CD8-positive, alpha-beta memory T cell (primary cell): ENCODE measurements at regions not wholly inside any gene's neighbourhood (a gene's known extent, or its start where the extent isn't known, plus 50 kb on each side); places are given as distances from the start of the nearest gene placed in this dataset.

ENCODE experiments used
- CTCF ChIA-PET: fragments of 350-600 bp; sonication (Branson Sonifier 250); formaldehyde crosslinking; loops from one replicate; lab custom pipeline; 2021; ENCODE audit warnings: antibody characterized with exemption; lab: Charles Lee
- POLR2A ChIA-PET: fragments of 350-600 bp; sonication (Branson Sonifier 250); formaldehyde crosslinking; loops from one replicate; lab custom pipeline; 2021; ENCODE audit warnings: antibody characterized with exemption; lab: Charles Lee
- DNase-seq, 5 donors: peaks; one replicate each; pipeline versions ENCODE4 v3.0.0 to v3.0.0-alpha.2; 2020 to 2022; ENCODE audit warnings: mixed read lengths in 1 of 5
- H3K27ac ChIP-seq: one replicate; pipeline ENCODE4 v1.7.0; 2013; ENCODE audit warnings: low read depth, mild to moderate bottlenecking, low read length, moderate library complexity
- H3K27me3 ChIP-seq: 2 replicates; pipeline ENCODE4 v1.7.0; 2013; ENCODE audit warnings: low read length, mild to moderate bottlenecking; ENCODE audit not compliant: insufficient read depth, poor library complexity, severe bottlenecking
- H3K36me3 ChIP-seq: 2 replicates; pipeline ENCODE4 v1.7.0; 2013; ENCODE audit warnings: mild to moderate bottlenecking, low read length, moderate library complexity; ENCODE audit not compliant: insufficient read depth
- H3K4me1 ChIP-seq: 2 replicates; pipeline ENCODE4 v1.7.0; 2013; ENCODE audit warnings: mild to moderate bottlenecking, low read length, moderate library complexity; ENCODE audit not compliant: insufficient read depth
- H3K4me3 ChIP-seq: 2 replicates; pipeline ENCODE4 v1.7.0; 2013; ENCODE audit warnings: mild to moderate bottlenecking, low read length
- H3K9me3 ChIP-seq: 2 replicates; pipeline ENCODE4 v1.7.0; 2013; ENCODE audit warnings: mild to moderate bottlenecking, low read length
- H3K27ac Mint-ChIP-seq, 8 donors: one replicate each; pipeline ENCODE4 v1.8.0; 2020 to 2021; ENCODE audit warnings: mixed read lengths in 8 of 8, mild to moderate bottlenecking in 6 of 8, inconsistent platforms in 3 of 8, moderate library complexity in 3 of 8
- H3K27me3 Mint-ChIP-seq, 2 donors: one replicate each; pipeline ENCODE4 v1.8.0; 2020 to 2021; ENCODE audit warnings: mixed read lengths in 2 of 2, mild to moderate bottlenecking in 1 of 2, moderate library complexity in 1 of 2
- H3K36me3 Mint-ChIP-seq, 3 donors: one replicate each; pipeline ENCODE4 v1.8.0; 2020 to 2021; ENCODE audit warnings: mixed read lengths in 3 of 3, inconsistent platforms in 1 of 3, mild to moderate bottlenecking in 1 of 3
- H3K4me1 Mint-ChIP-seq, 3 donors: one replicate each; pipeline ENCODE4 v1.8.0; 2020 to 2021; ENCODE audit warnings: mixed read lengths in 3 of 3, inconsistent platforms in 1 of 3, mild to moderate bottlenecking in 1 of 3
- H3K4me3 Mint-ChIP-seq, 7 donors: one replicate each; pipeline ENCODE4 v1.8.0; 2020 to 2021; ENCODE audit warnings: mixed read lengths in 7 of 7, mild to moderate bottlenecking in 6 of 7, moderate library complexity in 4 of 7, inconsistent platforms in 2 of 7
- H3K9me3 Mint-ChIP-seq, 5 donors: one replicate each; pipeline ENCODE4 v1.8.0; 2020 to 2022; ENCODE audit warnings: mixed read lengths in 5 of 5, mild to moderate bottlenecking in 3 of 5, moderate library complexity in 2 of 5, inconsistent platforms in 1 of 5

GRCh38 chr11:43010042-43010441 lies 301.8 kb upstream of the API5 start:
- no peaks in the 10 kb centered on the region for H3K9me3 ChIP-seq
- no peaks in the 10 kb centered on the region for H3K36me3 ChIP-seq
- DNase-seq, result no peak
- ChIA-PET POLR2A (no interaction called here), CTCF (no interaction called here)
- H3K36me3 Mint-ChIP-seq, result no peaks in the 10 kb centered on the region
- no peak overlapping the region for H3K4me3 ChIP-seq
- peaks cover 0 to 3% (median 2%) of the 10 kb centered on the region in 5 donors for H3K9me3 Mint-ChIP-seq
- no peaks in the 10 kb centered on the region for H3K4me1 ChIP-seq
- no peaks in the 10 kb centered on the region for H3K4me1 Mint-ChIP-seq
- H3K27me3 Mint-ChIP-seq, result no peaks in the 10 kb centered on the region
- no peak overlapping the region for H3K4me3 Mint-ChIP-seq
- no peaks in the 10 kb centered on the region for H3K27me3 ChIP-seq
- no peak overlapping the region for H3K27ac Mint-ChIP-seq
- no peak overlapping the region for H3K27ac ChIP-seq

GRCh38 chr11:43012606-43013005 lies 299.2 kb upstream of the API5 start:
- Histone ChIP-seq H3K27me3 (no peaks in the 10 kb centered on the region), H3K36me3 (no peaks in the 10 kb centered on the region), H3K9me3 (no peaks in the 10 kb centered on the region), H3K4me1 (no peaks in the 10 kb centered on the region), H3K27ac (no peak overlapping the region), H3K4me3 (no peak overlapping the region)
- H3K9me3 Mint-ChIP-seq, result peaks cover 0 to 3% (median 0%) of the 10 kb centered on the region in 5 donors
- H3K27me3 Mint-ChIP-seq, result no peaks in the 10 kb centered on the region
- no peaks in the 10 kb centered on the region for H3K4me1 Mint-ChIP-seq
- H3K27ac Mint-ChIP-seq, result no peak overlapping the region
- POLR2A ChIA-PET, result no interaction called here
- no peak for DNase-seq
- H3K36me3 Mint-ChIP-seq, result no peaks in the 10 kb centered on the region
- CTCF ChIA-PET, result no interaction called here
- no peak overlapping the region for H3K4me3 Mint-ChIP-seq

- no peaks in the 10 kb centered on the region for H3K9me3 ChIP-seq
- Mint-ChIP-seq H3K36me3 (no peaks in the 10 kb centered on the region), H3K9me3 (peaks cover 0 to 6% (median 0%) of the 10 kb centered on the region in 5 donors), H3K27ac (no peak overlapping the region), H3K27me3 (no peaks in the 10 kb centered on the region), H3K4me3 (no peak overlapping the region), H3K4me1 (no peaks in the 10 kb centered on the region)
- H3K4me3 ChIP-seq, result no peak overlapping the region
- ChIA-PET POLR2A (no interaction called here), CTCF (no interaction called here)
- no peaks in the 10 kb centered on the region for H3K4me1 ChIP-seq
- no peak overlapping the region for H3K27ac ChIP-seq
- no peaks in the 10 kb centered on the region for H3K27me3 ChIP-seq
- no peaks in the 10 kb centered on the region for H3K36me3 ChIP-seq
- no peak for DNase-seq
Observed at GRCh38 chr11:43021466-43021865, 290.3 kb upstream of the API5 start.

- Mint-ChIP-seq H3K27me3 (no peaks in the 10 kb centered on the region), H3K4me3 (no peak overlapping the region)
Observed at GRCh38 chr11:43034341-43034740, 277.5 kb upstream of the API5 start.

GRCh38 chr11:43035086-43035485 lies 276.7 kb upstream of the API5 start:
- no peaks in the 10 kb centered on the region for H3K27me3 Mint-ChIP-seq
- no peaks in the 10 kb centered on the region for H3K27me3 ChIP-seq
- no peak overlapping the region for H3K4me3 ChIP-seq
- ChIA-PET POLR2A (no interaction called here), CTCF (no interaction called here)
- H3K27ac ChIP-seq, result no peak overlapping the region
- H3K9me3 ChIP-seq, result no peaks in the 10 kb centered on the region
- no peaks in the 10 kb centered on the region for H3K36me3 ChIP-seq
- H3K27ac Mint-ChIP-seq, result no peak overlapping the region
- DNase-seq, result no peak
- no peaks in the 10 kb centered on the region for H3K4me1 ChIP-seq
- H3K36me3 Mint-ChIP-seq, result no peaks in the 10 kb centered on the region
- H3K4me1 Mint-ChIP-seq, result no peaks in the 10 kb centered on the region
- H3K4me3 Mint-ChIP-seq, result no peak overlapping the region
- H3K9me3 Mint-ChIP-seq, result peaks cover 0 to 4% (median 0%) of the 10 kb centered on the region in 5 donors

More at GRCh38 chr11:43034341-43034740, 277.5 kb upstream of the API5 start:
- H3K4me3 ChIP-seq, result no peak overlapping the region
- Mint-ChIP-seq H3K4me1 (no peaks in the 10 kb centered on the region), H3K9me3 (peaks cover 0 to 1% (median 0%) of the 10 kb centered on the region in 5 donors), H3K36me3 (no peaks in the 10 kb centered on the region), H3K27ac (no peak overlapping the region)
- CTCF ChIA-PET, result no interaction called here
- no peaks in the 10 kb centered on the region for H3K9me3 ChIP-seq
- H3K4me1 ChIP-seq, result no peaks in the 10 kb centered on the region
- POLR2A ChIA-PET, result no interaction called here
- H3K27ac ChIP-seq, result no peak overlapping the region
- no peaks in the 10 kb centered on the region for H3K36me3 ChIP-seq
- H3K27me3 ChIP-seq, result no peaks in the 10 kb centered on the region
- no peak for DNase-seq

GRCh38 chr11:43053638-43054412 lies 258.0 kb upstream of the API5 start:
- ChIA-PET CTCF (no interaction called here), POLR2A (no interaction called here)
- no peaks in the 10 kb centered on the region for H3K36me3 Mint-ChIP-seq
- H3K4me1 Mint-ChIP-seq, result no peaks in the 10 kb centered on the region
- no peaks in the 10 kb centered on the region for H3K27me3 Mint-ChIP-seq
- Histone ChIP-seq H3K4me1 (no peaks in the 10 kb centered on the region), H3K27me3 (no peaks in the 10 kb centered on the region), H3K27ac (no peak overlapping the region), H3K4me3 (no peak overlapping the region), H3K9me3 (no peaks in the 10 kb centered on the region), H3K36me3 (no peaks in the 10 kb centered on the region)
- H3K27ac Mint-ChIP-seq, result no peak overlapping the region
- H3K9me3 Mint-ChIP-seq, result peaks cover 0 to 6% (median 0%) of the 10 kb centered on the region in 5 donors
- DNase-seq, result no peak
- no peak overlapping the region for H3K4me3 Mint-ChIP-seq

- Mint-ChIP-seq H3K4me3 (no peak overlapping the region), H3K36me3 (no peaks in the 10 kb centered on the region), H3K4me1 (no peaks in the 10 kb centered on the region), H3K9me3 (peaks cover 5 to 18% (median 10%) of the 10 kb centered on the region in 5 donors), H3K27me3 (peaks cover 0 to 1% of the 10 kb centered on the region in 2 donors), H3K27ac (no peak overlapping the region)
- Histone ChIP-seq H3K4me1 (no peaks in the 10 kb centered on the region), H3K27ac (no peak overlapping the region), H3K4me3 (no peak overlapping the region), H3K9me3 (no peaks in the 10 kb centered on the region), H3K27me3 (no peaks in the 10 kb centered on the region), H3K36me3 (no peaks in the 10 kb centered on the region)
- ChIA-PET POLR2A (no interaction called here), CTCF (no interaction called here)
- no peak for DNase-seq
Observed at GRCh38 chr11:43067681-43068080, 244.1 kb upstream of the API5 start.

- H3K4me1 Mint-ChIP-seq, result no peaks in the 10 kb centered on the region
- H3K27me3 Mint-ChIP-seq, result peaks cover 0 to 1% of the 10 kb centered on the region in 2 donors
- CTCF ChIA-PET, result interaction anchor here (1.4 kb wide), 1 partner anchor 12 kb away, joined by 3 read pairs; no protein-coding TSS in a partner anchor
- H3K27ac ChIP-seq, result no peak overlapping the region
- H3K27ac Mint-ChIP-seq, result no peak overlapping the region
- H3K4me1 ChIP-seq, result no peaks in the 10 kb centered on the region
- H3K4me3 ChIP-seq, result no peak overlapping the region
- no peaks in the 10 kb centered on the region for H3K27me3 ChIP-seq
- H3K9me3 ChIP-seq, result no peaks in the 10 kb centered on the region
- no peaks in the 10 kb centered on the region for H3K36me3 ChIP-seq
- DNase-seq, result no peak
- H3K36me3 Mint-ChIP-seq, result no peaks in the 10 kb centered on the region
- POLR2A ChIA-PET, result no interaction called here
- peaks cover 3 to 18% (median 13%) of the 10 kb centered on the region in 5 donors for H3K9me3 Mint-ChIP-seq
- no peak overlapping the region for H3K4me3 Mint-ChIP-seq
Observed at GRCh38 chr11:43071338-43071737, 240.5 kb upstream of the API5 start.
